Urinary bladder (tissue), 3 donors: ENCODE measurements at regions not wholly inside any gene's neighbourhood (a gene's known extent, or its start where the extent isn't known, plus 50 kb on each side); places are given as distances from the start of the nearest gene placed in this dataset.
"Not testable (repeated sequence)": the region's sequence is repeated elsewhere in the genome, so short reads cannot be mapped to it uniquely, and the experiment has no call there.

ENCODE experiments used
- DNase-seq: peaks from one replicate; pipeline ENCODE4 v3.0.0-alpha.2; 2015; ENCODE audit errors: extremely low spot score
- H3K27ac ChIP-seq: one replicate; pipeline ENCODE4 v1.5.1; 2013; ENCODE audit warnings: low read depth, mild to moderate bottlenecking, moderate library complexity
- H3K36me3 ChIP-seq: one replicate; pipeline ENCODE4 v1.6.1; 2013; ENCODE audit warnings: mild to moderate bottlenecking, moderate library complexity; ENCODE audit not compliant: insufficient read depth
- H3K4me1 ChIP-seq: one replicate; pipeline ENCODE4 v1.6.1; 2013; ENCODE audit warnings: mild to moderate bottlenecking, moderate library complexity; ENCODE audit not compliant: insufficient read depth
- H3K4me3 ChIP-seq: one replicate; pipeline ENCODE4 v1.5.1; 2013; ENCODE audit warnings: low read depth, low read length
- WGBS: extraction: QIAGEN DNeasy Blood & Tissue Kit; methylation state at CpG from one replicate; pipeline ENCODE4 v1.1.7; 2013; 5-methylcytosine and 5-hydroxymethylcytosine counted together
- donor health status: healthy with polysubstance abuse.
- donor health status: healthy.

DNA sequence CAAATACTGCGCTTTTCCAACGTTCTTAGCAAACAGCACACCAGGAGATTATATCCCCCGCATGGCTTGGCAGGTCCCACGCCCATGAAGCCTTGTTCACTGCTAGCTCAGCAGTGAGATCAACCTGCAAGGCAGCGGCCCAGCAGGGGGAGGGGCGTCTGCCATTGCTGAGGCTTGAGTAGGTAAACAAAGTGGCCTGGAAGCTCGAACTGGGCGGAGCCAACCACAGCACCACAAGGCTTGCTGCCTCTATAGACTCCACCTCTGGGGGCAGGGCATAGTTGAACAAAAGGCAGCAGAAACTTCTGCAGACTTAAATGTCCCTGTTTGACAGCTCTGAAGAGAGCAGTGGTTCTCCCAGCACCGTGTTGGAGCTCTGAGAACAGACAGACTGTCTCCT, 239.2 kb downstream of the NDUFS4 start:
- not testable (repeated sequence) for H3K36me3 ChIP-seq, H3K27ac ChIP-seq, H3K4me3 ChIP-seq, H3K4me1 ChIP-seq, DNase-seq
- WGBS, result 85% methylated on average over 9 of the region's 9 CpGs

DNA sequence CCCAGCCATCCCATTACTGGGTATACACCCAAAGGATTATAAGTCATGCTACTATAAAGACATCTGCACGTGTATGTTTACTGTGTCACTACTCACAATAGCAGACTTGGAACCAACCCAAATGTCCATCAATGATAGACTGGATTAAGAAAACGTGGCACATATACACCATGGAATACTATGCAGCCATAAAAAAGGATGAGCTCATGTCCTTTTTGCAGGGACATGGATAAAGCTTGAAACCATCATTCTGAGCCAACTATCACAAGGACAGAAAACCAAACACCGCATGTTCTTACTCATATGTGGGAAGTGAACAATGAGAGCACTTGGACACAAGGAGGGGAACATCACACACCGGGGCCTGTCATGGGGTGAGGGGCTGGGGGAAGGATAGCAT, 248.0 kb downstream of the NDUFS4 start:
- not testable (repeated sequence) for H3K36me3 ChIP-seq, H3K27ac ChIP-seq, DNase-seq, H3K4me3 ChIP-seq, H3K4me1 ChIP-seq
- WGBS, result 79% methylated on average over 4 of the region's 4 CpGs

DNA sequence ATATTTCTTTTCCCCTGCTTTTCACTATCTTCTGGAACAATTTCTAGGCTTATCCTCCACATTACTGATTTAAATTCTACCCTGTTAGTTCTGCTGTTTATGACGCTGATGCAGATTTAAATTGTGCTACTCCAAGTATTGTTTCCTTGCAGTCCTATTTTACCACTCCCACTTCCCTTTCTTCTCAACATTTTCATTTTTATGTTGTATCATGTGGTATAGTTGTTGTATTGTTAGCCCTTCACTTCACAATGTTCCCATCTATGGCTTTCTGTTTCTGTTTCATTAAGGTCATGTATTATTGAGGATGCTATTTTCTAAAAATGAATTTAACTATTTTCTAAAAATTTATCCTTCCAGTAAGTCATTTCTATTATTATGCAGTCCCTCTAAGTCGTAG, 254.4 kb downstream of the NDUFS4 start:
- Histone ChIP-seq H3K27ac (no peak overlapping the region), H3K4me3 (no peak overlapping the region), H3K36me3 (no peaks in the 10 kb centered on the region), H3K4me1 (no peaks in the 10 kb centered on the region)
- no peak for DNase-seq
- 71% methylated on average over 2 of the region's 2 CpGs for WGBS

DNA sequence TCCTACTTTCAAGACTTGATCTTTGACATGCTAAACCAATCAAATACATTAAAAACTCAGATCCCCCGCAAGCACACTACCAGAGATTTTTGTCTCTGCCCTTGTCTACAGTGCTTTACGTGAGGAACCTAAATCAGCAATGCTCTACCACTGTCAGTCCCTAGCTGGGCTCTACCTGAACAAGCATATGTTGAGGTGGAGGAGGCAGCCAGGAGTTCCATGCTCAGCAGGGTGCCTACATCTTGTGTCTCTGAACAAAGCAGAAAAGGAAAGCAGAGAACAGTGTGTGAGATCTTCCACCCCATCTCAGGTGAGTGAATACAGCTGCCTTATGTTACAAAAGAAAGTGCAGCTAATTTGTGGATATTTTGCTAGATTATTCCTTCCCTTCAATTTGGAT, 255.0 kb downstream of the NDUFS4 start:
- Histone ChIP-seq H3K27ac (no peak overlapping the region), H3K4me1 (no peaks in the 10 kb centered on the region), H3K36me3 (no peaks in the 10 kb centered on the region), H3K4me3 (no peak overlapping the region)
- no peak for DNase-seq
- WGBS, result 87% methylated on average over 2 of the region's 2 CpGs

DNA sequence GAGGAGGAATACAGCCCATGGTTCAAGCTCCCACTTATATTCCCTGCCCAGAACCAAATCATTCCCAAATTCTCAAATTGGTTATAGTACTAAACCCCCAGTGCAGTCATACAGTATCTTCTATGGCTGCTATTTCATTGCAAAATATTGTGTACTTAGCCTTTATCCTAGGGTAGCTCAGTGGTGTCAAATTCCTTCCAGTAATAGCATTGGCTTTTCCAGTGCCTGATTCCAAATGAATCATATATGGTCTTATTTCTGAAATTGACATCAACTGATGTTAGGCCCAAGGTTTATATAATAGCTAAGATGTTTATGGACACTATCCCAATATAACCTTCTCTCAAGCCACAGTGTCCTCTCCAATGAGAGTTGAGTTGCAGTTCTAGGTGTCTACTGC, 256.7 kb downstream of the NDUFS4 start:
- no peak for DNase-seq
- H3K36me3 ChIP-seq, result no peaks in the 10 kb centered on the region

DNA sequence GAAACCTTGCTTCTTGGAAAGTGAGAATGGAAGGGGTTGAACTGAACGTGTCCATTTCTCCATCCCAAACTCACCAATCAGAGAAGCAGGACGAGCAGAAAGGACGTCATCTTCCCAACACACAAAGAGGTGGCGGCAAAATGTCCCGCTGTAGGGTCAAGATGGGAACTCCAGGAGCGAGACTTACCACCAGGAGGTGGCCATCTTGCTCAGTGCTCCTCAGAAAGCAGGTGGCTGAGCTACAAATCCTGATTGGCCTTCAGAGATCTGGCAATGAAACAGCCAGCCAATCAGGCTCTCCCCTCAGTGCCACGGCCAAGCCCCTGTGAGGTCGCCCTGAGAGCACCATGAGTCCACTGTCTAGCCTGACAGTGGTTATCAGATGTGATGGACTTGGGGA, 259.0 kb downstream of the NDUFS4 start:
- no peak overlapping the region for H3K4me3 ChIP-seq
- H3K27ac ChIP-seq, result no peak overlapping the region
- no peaks in the 10 kb centered on the region for H3K4me1 ChIP-seq
- H3K36me3 ChIP-seq, result no peaks in the 10 kb centered on the region
- no peak for DNase-seq
- WGBS, result 91% methylated on average over 8 of the region's 8 CpGs

More for the DNA sequence above, 256.7 kb downstream of the NDUFS4 start:
- Histone ChIP-seq H3K4me1 (no peaks in the 10 kb centered on the region), H3K27ac (no peak overlapping the region), H3K4me3 (no peak overlapping the region)

DNA sequence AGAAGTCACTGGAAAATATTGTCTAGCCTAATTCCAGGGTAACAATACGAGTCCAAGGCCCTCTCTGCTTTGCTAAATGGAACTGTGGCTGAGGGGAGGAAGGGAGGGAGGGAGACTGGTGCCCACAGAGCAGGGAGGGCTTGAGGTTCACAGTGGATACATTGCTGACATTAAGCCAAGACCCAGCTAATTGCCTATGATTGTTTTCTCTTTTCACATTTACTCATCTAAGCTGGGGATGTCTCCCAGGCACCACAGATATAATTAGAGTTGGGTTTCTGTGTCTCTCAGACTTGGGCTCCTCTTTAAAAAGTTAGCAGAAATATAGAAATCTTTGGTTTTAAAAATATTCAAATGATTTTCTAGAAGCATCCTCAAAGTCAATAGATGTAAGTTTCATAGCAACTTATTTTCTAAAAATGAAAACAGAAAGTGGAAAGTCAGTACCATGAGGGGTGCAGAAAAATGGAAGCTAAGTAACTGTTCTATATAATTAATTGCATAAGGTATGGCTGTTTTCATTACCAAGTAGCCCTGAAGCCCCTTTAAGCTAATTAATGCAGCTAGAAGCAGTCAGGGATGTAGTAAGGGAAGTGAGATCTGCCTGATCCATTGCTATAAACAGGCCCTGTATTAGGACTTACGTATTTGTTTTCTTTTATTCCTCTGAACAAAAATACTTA, 259.8 kb downstream of the NDUFS4 start:
- no peak for DNase-seq
- H3K4me1 ChIP-seq, result no peaks in the 10 kb centered on the region
- H3K27ac ChIP-seq, result no peak overlapping the region
- no peak overlapping the region for H3K4me3 ChIP-seq
- no peaks in the 10 kb centered on the region for H3K36me3 ChIP-seq
- 86% methylated on average over 2 of the region's 2 CpGs for WGBS

DNA sequence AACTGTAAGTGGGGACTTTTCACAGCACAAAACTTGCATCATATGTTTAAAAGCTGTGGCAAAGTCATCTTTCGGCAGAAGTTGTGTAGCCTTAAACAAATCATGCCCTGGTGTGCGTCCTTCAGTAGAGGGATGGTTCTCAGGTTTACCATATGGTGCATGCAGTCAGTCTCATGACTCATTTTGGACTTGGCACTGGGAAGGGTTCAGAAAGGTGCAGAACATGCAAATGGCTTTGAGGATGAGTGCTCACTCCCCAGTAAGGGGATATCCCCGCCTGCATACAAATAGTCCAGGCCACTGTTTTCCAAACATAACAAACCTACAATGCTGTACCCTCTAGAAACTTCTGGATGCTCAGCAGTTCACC, 260.3 kb downstream of the NDUFS4 start:
- no peaks in the 10 kb centered on the region for H3K36me3 ChIP-seq
- DNase-seq, result no peak
- H3K4me3 ChIP-seq, result no peak overlapping the region
- no peak overlapping the region for H3K27ac ChIP-seq
- 95% methylated on average over 3 of the region's 3 CpGs for WGBS
- H3K4me1 ChIP-seq, result no peaks in the 10 kb centered on the region

DNA sequence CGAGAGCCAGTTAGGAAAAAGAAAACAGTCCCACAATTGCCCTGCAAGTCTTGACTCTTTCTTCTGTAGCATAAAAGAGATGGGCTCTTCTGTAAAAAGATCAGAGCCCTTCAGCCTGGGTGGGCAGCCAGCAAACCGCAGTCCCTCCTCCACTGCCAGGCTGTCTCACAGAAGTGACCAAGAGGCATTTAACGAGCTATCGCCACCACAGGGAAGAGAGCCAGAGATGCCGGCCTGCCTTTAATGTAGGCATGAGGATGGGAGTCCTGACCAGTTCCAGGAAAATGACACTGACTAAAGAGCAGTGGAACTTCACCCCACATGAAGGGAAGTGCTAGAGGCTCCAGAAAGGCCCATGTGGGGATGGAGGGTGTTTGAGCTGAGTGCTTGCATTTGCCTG, 264.6 kb downstream of the NDUFS4 start:
- DNase-seq, result no peak
- 75% methylated on average over 5 of the region's 5 CpGs for WGBS
- Histone ChIP-seq H3K36me3 (no peaks in the 10 kb centered on the region), H3K4me1 (no peaks in the 10 kb centered on the region), H3K27ac (no peak overlapping the region), H3K4me3 (no peak overlapping the region)

DNA sequence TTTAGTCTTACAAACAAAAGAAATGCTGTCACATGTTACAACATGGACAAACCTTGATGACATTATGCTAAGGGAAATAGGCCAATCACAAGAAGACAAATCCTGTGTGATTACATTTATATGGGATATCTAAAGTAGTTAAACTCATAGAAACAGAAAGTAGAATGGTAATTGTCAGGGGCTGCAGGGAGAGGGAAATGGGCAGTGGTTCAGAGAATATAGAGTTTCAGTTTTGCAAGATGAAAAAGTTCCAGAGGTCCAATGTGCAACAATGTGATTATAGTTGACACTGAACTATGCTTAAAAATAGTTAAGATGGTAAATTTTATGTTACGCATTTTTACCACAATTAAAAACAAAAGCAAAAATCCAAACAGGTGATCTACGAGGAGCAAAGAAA, 265.5 kb downstream of the NDUFS4 start:
- Histone ChIP-seq H3K4me1 (no peaks in the 10 kb centered on the region), H3K4me3 (no peak overlapping the region), H3K27ac (no peak overlapping the region), H3K36me3 (no peaks in the 10 kb centered on the region)
- 82% methylated on average over 2 of the region's 2 CpGs for WGBS
- no peak for DNase-seq

DNA sequence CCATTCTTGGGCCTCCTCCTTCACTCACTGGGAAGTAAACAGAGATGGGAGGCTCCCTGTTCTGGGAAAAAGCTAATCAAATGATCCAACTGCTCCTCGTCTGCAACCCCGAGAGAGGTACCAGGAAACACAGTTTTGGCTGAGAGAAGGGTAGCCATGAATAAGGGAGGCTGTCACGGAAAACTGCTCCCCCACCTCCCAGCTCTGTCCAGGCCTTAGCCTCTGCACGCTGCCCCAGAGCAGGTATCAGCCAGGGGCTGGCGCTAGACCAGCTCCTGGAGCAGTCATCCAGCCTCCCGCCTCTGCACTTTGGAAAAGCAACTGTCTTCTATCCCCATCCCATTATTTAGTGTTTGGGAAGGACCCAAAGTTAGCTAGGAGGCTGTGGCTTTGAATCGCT, 266.1 kb downstream of the NDUFS4 start:
- no peak overlapping the region for H3K27ac ChIP-seq
- DNase-seq, result peak; percentile 39

DNA sequence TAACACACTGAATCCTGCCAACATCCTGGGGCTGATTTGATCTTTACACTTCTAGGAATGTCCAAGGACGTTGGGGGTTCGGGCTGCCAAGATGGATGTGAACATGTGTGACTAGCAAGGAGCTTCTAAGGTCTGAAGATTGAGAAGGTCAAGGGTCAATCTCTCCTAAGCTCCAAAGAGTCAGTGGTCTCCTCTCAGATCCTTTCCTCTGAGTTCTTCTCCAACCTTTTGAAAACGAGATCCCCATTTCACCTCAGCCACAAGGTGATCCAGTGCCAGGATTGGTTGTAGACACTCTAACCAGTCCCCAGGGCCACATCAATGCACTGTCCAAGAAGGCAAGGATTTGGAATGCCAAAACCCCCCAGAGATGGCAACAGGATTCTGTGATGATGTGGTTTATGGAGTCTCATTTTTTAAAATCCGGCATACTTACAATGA, 266.8 kb downstream of the NDUFS4 start:
- no peaks in the 10 kb centered on the region for H3K4me1 ChIP-seq
- WGBS, result 77% methylated on average over 4 of the region's 4 CpGs
- no peaks in the 10 kb centered on the region for H3K36me3 ChIP-seq
- no peak overlapping the region for H3K4me3 ChIP-seq
- DNase-seq, result no peak
- H3K27ac ChIP-seq, result no peak overlapping the region

More for the DNA sequence above, 266.1 kb downstream of the NDUFS4 start:
- Histone ChIP-seq H3K36me3 (no peaks in the 10 kb centered on the region), H3K4me3 (no peak overlapping the region), H3K4me1 (no peaks in the 10 kb centered on the region)
- 66% methylated on average over 7 of the region's 7 CpGs for WGBS

DNA sequence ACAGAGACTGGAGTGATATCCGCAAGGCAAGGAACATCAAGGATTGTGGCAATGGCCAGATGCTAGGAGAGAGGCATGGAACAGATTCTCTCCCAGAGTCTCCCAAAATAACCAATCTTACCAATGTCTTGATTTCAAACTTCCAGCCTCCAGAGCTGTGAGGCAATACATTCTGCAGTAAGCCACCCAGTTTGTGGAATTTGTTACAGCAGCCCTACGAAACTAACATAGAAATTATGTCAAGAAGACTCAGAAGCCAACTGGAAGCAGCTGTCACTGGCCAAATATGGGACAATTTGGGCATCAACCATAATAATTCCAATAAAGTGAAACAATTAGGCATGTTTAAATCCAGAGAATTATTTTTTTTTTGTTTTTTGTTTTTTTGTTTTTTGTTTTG, 271.1 kb downstream of the NDUFS4 start:
- DNase-seq, result no peak
- no peaks in the 10 kb centered on the region for H3K36me3 ChIP-seq
- no peak overlapping the region for H3K4me3 ChIP-seq
- H3K4me1 ChIP-seq, result no peaks in the 10 kb centered on the region
- WGBS, result 79% methylated on average over 2 of the region's 2 CpGs
- H3K27ac ChIP-seq, result no peak overlapping the region
